SW 1271 (cell line): ENCODE measurements at regions not wholly inside any gene's neighbourhood (a gene's known extent, or its start where the extent isn't known, plus 50 kb on each side); places are given as distances from the start of the nearest gene placed in this dataset.

Experiments
- DNase-seq, 2 experiments: peaks; one replicate each; lab custom pipeline; 2025; lab: John Stamatoyannopoulos, UW

DNA sequence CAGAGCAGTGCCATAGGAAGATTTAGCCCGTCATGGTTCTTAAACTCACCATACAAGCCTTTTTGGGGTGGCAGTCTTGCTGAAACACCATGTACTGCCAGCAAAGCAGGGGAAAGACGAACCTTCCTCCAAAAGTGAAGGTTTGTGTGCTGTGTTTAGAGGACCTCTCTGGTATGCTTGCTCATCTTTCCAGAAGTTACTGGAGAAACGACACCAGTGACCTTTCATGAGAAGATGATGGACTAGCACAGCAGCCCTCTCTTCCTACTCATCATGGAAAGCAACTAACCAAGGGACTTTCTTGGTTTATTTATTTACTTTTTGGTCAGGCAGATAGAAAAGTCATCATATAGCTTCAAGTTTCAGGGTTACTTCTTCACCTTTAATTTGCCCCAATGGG lies 247.4 kb downstream of the PTEN start:
- no peak for DNase-seq

DNA sequence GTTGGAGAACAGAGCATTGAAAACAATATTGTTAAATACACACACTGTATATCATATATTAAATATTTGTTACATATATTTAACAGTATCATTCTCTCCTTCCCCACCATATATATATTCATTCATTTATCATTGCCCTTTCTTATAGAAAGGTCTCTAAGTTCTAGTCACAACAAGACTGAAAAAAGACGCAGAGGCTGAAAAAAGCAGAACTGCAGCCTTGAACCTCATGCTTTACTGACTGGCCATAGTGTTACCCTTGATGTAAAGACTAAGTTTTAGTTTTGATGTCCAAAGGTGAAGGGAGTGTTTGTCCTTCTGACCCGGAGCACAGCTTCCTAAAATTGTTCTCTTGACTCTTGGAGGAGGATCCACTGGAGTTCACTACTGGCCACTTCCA lies 247.9 kb downstream of the PTEN start:
- DNase-seq = no peak

DNA sequence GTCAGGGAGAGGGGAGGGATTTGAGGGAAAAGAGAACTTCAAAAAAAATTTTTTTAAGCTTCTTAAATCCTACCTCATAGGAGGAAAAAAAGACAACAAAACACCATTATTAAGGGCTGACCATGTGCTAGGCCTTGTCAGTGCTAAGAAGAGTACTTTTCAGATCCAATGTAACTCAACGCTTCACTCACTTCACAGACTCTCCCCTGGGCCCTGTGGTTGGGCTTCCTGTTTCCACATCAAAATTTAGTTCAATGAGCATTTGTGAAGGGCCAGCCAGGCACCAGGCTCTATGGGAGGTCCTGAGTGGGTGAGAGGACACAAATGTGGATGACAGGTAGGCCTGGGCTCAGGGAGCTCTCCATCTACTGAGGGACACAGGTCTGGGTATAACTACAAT lies 249.8 kb downstream of the PTEN start:
- no peak for DNase-seq

DNA sequence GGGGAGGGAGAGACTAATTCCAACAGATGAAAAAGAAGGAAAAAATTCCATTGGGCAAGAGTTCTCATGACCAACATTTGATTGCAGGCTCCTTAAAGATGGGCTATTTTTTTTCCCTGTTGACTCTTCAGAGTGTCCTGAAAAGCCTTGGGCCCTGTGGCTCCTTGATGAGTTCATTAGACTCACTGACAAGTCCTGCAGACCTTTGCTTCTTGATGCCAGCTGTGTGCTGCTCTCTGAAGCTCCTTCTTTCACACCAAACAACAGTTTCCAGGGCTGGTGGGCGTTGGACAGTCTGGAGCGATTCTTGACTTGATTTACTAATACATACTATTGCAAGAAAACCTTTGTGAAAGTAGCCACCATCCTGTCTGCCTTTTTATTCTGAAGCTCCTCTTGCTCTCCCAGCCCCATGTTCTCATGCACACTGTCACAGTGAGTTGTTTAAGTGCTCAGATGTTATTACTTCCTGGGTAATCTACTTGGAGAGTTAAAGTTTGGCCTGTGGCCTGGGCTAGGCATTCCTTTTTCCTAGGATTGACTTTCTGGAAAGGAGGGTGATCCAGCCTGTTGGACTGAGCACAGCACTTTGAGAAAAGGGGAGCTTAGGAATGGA lies 250.3 kb downstream of the PTEN start:
- DNase-seq = no peak

DNA sequence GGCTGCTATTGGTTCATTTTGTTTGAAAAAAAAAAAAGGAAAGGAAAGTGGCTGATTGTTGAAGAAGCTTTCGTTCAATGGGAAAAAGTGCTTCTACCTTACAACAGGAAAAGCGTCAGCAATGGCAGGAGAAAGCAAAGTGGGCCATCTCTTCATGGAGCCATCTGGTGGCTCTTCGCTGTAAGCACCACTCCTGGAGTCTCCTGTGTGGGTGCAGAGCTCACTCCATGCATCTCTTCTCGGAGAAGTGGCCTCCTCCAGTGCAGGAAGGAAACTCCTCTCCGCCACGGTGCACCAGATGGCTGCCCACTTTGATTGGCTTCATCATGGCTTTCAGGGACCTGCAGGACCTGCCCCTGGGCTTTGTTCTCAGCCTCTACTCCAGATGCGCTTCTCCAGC lies 250.9 kb downstream of the PTEN start:
- peak in 1 of 2 experiments; percentile 10 for DNase-seq

DNA sequence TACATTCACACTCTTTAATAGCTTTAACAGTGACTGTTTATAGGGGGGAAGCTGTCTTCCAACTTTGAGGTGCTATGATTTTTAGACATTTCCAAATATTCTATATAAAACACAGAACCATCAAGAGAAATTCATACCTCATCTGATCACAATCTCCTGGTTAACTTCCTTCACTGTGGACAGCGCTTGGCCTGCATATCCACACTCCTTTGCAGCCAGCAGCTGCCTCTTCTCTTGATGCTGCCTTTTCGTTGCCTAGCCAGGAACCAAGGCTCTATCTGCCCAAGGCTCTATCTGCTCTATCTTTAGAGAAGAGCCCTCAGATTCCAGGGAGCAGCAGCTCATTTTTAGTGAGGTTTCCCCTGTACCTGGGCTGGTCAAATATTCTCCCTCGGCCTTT lies 252.0 kb downstream of the PTEN start:
- DNase-seq = no peak

DNA sequence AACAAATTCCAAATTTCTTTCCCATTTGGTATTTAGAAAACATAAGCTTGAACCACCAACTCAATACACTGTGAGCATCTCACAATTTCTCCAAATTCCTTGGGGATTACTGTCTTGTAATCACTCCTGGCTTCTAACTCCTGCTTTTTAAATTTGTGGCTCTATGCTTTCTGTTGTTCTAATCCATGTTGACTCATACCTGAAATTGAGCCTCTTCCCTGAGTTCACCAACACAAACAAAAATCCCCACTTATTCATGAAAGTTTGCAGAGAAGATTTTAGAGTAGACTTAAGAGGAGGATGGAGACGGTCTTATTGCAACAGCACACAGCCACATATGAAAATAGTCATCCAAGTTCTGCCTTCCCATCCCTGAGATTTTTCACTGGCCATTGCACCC lies 252.5 kb downstream of the PTEN start:
- no peak for DNase-seq

DNA sequence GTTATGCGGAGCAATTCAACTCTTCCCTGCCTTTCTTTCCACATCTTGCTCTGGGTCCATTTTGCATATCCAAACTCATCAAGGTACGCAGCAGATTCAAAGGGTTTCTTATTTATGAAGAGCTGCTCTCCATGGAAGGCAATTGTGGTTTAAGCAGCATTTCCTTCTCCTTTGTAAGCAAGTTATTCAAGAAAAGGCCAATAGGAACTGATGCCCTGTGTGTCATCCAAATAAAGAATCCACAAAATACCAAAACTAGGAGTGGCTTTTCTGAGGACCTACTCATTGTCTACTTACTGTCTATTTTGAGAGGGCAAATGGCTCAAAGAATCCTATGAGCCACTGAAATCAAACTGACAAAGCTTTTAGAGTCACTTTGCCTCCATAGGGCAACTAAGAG lies 253.1 kb downstream of the PTEN start:
- DNase-seq = no peak

DNA sequence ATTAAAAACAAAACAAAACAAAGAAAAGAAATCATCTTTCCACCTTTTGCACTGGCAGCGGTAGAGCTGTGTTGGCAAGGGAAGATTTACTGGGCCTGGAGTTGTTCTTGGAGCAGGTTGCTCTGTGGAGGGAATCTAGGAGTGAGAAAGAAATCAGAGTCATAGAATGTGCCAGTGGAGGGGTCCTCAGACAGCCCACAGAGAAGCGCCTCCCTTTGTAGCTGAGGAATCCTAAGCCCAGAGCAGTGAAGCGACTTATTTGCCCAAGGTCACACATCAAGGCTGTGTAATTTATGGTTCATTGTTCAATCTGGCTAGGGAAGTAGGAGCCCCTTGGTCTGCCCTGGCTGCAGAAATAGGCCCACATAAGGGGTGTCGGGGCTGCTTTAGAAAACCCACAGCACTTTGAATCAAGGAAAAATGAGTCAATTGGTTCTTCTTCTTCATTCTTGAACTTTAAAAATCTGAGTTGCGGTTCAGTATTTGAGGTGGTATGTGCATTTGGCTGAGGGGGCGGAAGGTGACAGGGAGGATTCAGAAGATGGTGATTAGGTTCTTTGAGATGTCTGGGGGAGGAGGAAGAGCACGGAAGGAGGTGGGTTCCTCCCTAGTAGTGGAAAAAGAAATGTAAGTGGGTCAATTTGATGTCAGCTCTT lies 253.7 kb downstream of the PTEN start:
- DNase-seq = no peak

DNA sequence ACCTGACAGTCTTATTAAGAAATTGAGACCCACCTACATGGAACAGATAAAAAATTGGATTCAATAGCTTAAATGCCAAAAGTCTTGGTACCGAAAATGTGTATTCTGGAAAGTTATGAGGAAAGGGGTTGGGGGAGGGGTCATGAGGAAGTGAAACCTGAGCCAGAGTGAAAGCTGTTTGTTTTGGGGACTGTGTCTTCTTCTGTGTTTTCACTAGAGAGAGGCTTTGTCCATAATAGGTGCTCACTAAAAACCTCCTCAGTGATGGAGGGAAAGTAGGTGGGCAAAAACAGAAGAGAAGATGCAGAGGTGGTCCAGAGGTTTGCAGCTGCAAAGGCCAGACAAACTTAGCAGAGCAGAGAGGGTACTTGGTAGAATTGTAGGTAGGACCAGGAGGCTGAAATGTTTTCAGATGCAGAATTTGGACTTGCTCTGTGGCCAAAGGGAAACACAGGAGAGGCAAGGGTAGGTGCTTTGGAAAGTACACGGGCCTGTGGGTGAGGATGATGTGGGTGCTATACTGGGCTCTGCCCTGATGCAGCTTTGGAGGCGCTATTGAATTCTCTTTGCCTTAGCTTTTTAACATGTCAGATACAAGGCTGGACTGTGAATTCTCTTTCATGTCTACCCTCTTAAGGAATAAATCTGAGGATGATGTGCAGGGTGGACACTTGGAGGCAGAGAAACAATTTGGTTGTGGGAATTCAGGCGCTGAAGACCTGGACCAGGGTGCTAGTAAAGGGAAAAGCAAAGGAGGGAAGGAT lies 254.6 kb downstream of the PTEN start:
- no peak for DNase-seq

DNA sequence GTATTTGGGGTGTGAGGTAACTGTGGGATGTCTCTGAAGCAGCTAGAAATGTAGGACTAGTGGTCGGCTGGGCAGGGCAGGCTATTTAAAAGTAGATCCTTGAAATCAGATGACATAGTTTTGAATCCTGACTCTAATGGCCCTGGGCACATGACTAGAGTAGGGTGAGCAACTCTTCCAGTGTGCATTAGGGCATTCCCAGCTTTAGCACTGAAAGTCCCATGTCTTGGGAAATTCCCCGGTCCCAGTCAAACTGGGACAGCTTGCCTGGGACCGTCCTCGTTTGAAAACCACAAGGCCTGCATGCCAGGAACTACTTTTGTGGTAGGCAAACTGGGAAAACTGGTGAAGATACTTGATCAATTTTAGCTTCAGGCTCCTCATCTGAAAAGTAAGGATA lies 255.3 kb downstream of the PTEN start:
- no peak for DNase-seq

DNA sequence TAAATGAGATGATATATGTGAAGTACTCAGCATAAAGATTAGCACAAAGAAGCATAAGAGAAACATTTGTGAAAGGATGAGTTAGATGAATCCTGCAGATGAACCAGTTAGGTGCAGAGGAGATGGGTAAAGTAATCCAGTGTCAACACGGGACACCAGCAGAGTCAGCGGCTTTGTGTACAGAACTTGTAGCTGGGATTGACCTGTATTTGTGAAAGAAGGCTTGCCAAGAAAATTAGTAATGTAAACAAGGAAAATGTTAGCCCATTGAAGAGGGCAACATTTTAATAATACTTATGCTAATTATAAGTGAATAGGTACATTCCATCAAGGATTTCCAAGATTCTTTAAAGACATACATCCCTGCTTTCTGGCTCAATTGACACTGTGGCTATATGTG lies 255.7 kb downstream of the PTEN start:
- no peak for DNase-seq

DNA sequence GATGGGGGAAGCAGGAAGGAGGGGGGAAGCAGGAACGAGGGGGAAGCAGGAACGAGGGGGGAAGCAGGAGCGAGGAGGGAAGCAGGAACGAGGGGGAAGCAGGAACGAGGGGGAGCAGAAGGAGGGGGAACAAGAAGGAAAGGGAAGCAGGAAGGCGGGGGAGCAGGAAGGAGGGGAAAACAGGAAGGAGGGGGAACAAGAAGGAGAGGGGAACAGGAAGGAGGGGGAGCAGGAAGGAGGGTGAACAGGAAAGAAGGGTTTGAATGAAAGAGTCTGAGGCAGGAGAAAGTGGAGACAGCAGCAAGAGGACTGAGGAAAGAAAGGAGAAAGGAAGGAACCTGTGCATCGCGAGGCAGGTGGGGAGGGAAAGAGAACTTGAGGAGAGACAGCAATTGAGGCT lies 256.6 kb downstream of the PTEN start:
- no peak for DNase-seq

DNA sequence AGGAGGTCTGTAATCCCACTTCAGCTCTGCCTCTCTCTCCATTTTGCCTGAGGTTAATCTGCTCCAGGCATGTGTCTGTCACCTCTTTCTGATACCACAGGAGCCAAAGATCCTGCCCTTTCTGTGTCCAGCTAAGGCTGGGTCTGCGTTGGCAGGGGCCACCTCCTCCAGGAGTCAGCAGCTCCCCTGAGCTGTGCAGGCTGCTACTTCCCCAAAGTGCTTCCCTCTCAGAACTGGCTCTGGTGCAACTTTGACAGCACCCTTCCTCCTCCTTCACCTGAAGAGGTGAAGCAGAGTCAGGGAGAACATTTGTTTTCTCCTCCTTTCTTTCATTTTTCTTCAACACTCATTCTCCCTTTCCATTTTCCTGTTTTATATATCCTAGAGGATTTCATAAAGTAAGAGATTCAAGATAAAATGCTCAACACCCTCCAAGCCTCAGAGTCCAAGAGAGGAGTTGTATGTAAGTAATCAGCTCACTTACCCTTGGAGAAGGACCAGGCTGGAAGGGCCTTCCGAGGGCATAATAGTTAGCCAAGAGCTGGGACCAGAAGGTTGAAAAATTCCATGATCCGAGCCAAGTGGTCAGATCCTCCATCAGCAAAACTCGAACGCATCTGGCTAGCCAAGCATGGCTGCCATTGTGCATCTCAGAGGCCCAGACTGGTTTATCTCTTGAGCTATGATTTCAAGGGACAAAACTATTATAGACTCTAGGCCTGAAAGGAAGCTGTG lies 257.3 kb downstream of the PTEN start:
- DNase-seq = no peak

DNA sequence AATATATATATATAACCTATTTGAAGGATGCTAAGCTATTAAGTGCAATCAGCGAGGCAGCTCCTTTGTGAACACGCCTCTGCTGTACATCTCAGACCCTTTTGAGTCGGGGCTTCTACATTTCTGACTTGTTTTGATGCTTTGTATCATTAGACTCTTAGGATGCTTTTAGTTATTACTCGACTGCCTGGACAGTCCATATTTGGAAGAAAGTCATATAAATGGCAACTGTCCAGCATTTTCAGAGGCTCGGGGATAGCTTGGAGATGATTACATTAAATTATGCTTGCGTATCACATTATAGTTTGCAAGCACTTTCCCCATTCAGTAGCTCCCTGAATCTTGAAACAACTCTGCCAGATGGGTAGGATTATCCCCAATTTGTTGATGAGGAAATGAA lies 257.9 kb downstream of the PTEN start:
- no peak for DNase-seq

DNA sequence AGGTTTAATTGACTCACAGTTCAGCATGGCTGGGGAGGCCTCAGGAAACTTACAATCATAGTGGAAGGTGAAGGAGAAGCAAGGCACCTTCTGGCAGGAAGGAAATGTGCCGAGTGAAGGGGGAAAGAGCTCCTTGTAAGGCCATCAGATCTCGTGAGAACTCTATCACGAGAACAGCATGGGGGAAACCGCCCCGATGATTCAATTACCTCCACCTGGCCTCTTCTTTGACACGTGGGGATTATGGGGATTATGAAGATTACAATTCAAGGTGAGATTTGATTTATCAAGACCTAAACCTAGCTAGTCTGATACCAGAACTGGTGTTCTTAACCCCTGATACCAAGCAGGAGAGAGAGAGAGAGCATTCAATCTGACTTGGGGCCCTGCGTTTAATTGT lies 258.7 kb downstream of the PTEN start:
- no peak for DNase-seq

DNA sequence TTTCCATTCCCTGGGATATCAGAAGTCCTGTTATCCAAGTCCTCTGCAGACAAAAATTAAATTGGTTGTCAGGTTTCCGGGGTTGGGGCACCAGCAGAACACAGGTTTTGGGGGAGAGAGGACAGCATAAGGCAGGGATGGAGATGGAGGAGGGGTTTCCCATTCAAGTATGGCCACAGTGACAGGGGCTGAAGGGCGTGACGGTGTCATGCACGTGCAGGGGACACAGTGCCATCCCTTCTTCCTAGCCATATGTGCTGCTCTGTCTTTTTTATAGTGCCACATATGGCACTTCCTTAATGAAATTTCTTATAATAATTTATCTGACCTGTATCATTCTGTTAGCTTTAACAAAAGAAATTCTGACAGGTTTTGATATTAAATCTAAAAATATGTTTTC lies 259.2 kb downstream of the PTEN start:
- no peak for DNase-seq

DNA sequence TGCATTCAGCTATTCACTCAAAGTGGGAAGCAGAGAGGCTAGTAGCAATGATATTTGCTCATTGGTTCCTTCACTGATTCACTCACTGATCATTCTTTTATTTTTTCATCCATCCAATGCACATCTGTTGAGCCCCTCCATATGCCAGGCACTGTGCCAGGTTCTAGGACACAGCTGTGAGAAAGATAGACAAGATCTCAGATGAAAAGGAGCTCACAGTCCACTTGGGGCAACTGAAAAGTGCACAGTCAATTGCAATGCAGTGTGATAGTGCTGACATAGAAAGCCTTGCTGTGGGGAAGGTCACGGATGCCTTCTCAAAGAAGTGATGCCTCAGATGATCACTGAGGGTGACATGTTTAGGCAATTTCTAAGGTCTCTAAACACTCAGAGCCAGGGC lies 262.3 kb downstream of the PTEN start:
- no peak for DNase-seq

DNA sequence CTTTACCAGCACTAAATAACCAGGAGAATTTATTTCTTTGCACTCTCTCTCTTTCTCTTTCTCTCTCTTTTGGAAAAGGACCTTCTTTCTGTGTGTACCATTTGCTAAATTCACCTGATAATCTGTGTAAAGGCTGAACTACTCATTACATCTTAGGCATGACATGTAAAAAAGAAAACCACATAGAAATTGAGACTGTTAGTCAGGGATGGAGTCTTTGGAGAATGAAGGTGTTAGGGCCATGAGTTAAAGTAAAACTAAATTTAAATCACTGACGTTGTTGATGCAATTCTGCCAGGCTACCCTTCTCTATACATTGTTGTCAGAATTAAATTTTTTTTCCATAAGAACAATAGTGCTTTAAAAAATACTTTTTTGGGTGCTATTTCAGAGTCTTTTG lies 263.3 kb downstream of the PTEN start:
- DNase-seq = no peak

DNA sequence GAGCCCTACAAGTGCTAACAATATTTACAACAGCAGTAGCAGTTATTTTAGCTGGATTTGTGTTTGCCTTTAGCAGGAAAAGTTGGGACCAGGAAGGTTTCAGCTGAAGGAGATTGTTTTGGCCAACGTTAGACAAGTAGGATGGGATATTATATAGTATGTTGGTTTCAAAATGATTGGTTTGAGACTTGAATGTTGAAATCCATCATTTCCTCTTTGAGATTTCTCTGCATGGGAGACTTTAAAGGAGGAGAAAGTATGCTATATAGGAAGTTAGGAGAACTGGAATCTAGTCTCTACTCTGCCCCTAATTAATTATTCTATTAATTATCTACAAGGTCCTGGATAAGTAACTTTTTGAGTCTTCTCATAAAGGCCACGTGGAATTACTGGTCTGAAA lies 263.8 kb downstream of the PTEN start:
- DNase-seq = no peak

DNA sequence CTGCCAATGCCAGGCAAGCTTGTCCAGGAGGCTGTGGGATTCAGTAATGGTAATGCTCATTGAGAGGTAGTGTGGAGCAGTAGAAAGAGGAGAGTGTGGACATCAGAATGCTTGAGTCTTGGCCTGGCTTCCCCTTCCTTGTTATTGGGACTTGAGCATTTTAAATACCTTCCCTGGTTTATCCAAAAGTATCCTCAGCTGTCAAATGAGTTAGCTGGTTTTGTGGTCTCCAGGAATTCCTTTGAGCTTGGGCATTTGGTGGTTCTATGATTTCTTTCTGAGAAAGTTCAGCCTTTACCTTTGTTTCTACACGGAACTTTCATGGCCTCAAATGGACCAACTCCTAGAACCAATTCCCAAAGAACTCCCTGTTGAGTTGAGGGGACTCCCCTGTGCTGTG lies 264.3 kb downstream of the PTEN start:
- DNase-seq = no peak

DNA sequence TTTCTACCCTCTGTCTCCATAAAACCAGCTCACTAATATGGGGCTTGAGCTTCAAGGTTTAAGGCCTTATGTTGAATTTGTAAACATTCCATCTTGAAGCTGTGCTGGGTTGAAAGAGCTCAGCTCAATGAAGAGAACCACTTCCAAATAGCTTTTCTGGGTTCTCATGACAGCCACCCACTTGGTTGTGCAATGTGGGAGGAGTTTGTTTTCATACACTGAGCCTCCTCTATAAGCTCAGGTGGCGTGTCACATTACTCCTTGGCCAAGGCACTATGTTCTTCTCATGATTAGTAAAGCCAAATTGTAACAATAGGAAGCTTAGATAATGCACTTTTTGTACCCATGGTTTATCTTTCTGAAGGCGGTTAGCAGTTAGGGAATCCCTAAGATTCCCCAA lies 265.6 kb downstream of the PTEN start:
- DNase-seq = no peak

DNA sequence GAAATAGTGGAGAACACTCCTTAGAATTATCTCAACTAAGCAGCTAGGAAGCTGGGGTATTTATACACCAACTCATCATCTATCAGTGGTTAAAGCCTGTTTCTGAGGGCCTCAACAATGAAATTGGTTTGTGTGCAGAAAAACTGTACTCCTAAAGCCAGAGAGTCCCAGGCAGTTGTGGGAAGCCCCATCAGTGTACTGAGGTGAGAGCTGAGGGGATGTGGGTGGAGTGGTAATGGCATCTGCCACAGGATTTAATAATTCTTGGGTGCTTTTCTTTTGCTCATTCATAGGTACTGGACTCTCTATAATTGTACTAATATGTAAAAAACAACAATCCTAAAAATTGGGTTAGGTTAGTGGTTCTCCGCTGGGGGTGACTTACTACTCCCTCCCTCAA lies 267.5 kb downstream of the PTEN start:
- DNase-seq = no peak
